ENCODE measurements at regions not wholly inside any gene's neighbourhood (a gene's known extent, or its start where the extent isn't known, plus 50 kb on each side); places are given as distances from the start of the nearest gene placed in this dataset.

DNA sequence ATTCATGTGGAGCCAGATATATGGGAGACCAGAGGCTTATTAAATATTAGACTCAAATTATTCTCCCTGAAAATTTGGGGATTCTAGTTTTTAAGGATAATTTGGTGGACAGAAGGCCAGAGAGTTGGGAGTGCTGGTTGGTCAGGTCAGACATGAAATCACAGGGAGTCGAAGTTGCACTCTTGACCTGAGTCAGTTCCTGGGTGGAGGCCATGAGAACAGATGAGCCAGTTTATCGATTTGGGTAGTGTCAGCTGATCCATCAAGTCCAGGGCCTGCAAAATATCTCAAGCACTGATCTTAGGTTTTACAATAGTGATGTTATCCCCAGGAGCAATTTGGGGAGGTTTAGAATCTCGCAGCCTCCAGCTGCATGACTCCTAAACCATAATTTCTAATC is 563.5 kb upstream of the NRSN1 start:
- TF ChIP-seq, protein P1, sequence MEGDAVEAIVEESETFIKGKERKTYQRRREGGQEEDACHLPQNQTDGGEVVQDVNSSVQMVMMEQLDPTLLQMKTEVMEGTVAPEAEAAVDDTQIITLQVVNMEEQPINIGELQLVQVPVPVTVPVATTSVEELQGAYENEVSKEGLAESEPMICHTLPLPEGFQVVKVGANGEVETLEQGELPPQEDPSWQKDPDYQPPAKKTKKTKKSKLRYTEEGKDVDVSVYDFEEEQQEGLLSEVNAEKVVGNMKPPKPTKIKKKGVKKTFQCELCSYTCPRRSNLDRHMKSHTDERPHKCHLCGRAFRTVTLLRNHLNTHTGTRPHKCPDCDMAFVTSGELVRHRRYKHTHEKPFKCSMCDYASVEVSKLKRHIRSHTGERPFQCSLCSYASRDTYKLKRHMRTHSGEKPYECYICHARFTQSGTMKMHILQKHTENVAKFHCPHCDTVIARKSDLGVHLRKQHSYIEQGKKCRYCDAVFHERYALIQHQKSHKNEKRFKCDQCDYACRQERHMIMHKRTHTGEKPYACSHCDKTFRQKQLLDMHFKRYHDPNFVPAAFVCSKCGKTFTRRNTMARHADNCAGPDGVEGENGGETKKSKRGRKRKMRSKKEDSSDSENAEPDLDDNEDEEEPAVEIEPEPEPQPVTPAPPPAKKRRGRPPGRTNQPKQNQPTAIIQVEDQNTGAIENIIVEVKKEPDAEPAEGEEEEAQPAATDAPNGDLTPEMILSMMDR (IDR thresholded peaks at IDR 0.05; ENCODE audit: unreplicated experiment): no peak
- H3K27ac Mint-ChIP-seq: no peak overlapping the region
- DNase-seq (ENCODE audit: low spot score, unreplicated experiment): no peak
- no peaks in the 10 kb centered on the region for H3K27me3 Mint-ChIP-seq
- no peak overlapping the region for H3K4me3 Mint-ChIP-seq (ENCODE audit: low read depth)
- peaks cover 11% of the 10 kb centered on the region for H3K9me3 Mint-ChIP-seq (ENCODE audit: low read depth)
- peaks cover 4% of the 10 kb centered on the region for H3K4me1 Mint-ChIP-seq (ENCODE audit: low read depth)
- no peaks in the 10 kb centered on the region for H3K36me3 Mint-ChIP-seq (ENCODE audit: insufficient read depth)

- DNase-seq (ENCODE audit: low spot score, unreplicated experiment): no peak
- no peak overlapping the region for H3K4me3 Mint-ChIP-seq (ENCODE audit: low read depth)
- H3K9me3 Mint-ChIP-seq (ENCODE audit: low read depth): peaks cover 11% of the 10 kb centered on the region
- H3K36me3 Mint-ChIP-seq (ENCODE audit: insufficient read depth): no peaks in the 10 kb centered on the region
- no peaks in the 10 kb centered on the region for H3K27me3 Mint-ChIP-seq
- TF ChIP-seq, protein P1 (IDR thresholded peaks at IDR 0.05; ENCODE audit: unreplicated experiment): no peak
- no peak overlapping the region for H3K27ac Mint-ChIP-seq
- peaks cover 4% of the 10 kb centered on the region for H3K4me1 Mint-ChIP-seq (ENCODE audit: low read depth)
These were observed 562.7 kb upstream of the NRSN1 start for GRCh38 chr6:23563323-23563722.

DNA sequence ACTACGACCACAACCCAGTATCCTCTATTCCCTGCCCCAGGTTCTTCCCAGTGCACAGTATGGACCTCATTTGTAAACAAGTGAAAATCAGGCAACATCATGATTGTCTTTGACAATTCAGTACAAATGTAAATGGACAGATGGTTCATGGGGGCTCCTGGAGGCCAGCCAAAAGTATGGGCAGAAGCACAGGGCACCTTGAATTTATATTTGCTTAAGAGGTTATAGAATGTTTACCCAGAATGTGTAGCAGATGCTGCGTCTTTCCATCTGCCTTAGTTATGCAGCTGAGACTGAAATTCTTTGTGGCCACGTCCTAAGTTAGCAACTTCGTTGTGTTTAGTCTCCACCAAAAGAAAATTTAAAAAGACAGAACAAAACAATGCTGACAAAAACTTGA is 559.6 kb upstream of the NRSN1 start:
- Mint-ChIP-seq H3K27me3 (no peaks in the 10 kb centered on the region), H3K4me3 (ENCODE audit: low read depth) (no peak overlapping the region), H3K27ac (no peak overlapping the region), H3K4me1 (ENCODE audit: low read depth) (no peaks in the 10 kb centered on the region), H3K36me3 (ENCODE audit: insufficient read depth) (no peaks in the 10 kb centered on the region), H3K9me3 (ENCODE audit: low read depth) (peaks cover 11% of the 10 kb centered on the region)
- TF ChIP-seq, protein P1 (IDR thresholded peaks at IDR 0.05; ENCODE audit: unreplicated experiment): no peak
- DNase-seq (ENCODE audit: low spot score, unreplicated experiment): no peak

DNA sequence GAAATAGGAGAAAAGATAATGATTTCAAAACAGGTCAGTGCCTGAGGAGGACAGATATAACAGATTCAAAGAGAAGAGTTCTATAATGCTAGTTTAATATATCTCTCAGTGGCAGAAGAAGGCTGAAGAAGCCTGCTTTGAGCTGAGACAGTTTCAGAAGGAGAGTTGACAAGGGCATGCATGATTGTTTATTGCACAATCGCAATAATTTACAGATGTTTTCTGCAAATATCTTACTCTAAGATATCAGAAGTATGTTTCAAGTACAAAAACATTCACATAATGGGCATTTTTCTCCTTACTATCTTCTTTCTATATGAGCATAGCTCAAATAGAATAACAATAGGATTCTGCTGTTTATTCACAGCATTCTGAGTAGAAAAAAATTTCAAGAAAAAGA is 557.7 kb upstream of the NRSN1 start:
- H3K27ac Mint-ChIP-seq: no peak overlapping the region

DNA sequence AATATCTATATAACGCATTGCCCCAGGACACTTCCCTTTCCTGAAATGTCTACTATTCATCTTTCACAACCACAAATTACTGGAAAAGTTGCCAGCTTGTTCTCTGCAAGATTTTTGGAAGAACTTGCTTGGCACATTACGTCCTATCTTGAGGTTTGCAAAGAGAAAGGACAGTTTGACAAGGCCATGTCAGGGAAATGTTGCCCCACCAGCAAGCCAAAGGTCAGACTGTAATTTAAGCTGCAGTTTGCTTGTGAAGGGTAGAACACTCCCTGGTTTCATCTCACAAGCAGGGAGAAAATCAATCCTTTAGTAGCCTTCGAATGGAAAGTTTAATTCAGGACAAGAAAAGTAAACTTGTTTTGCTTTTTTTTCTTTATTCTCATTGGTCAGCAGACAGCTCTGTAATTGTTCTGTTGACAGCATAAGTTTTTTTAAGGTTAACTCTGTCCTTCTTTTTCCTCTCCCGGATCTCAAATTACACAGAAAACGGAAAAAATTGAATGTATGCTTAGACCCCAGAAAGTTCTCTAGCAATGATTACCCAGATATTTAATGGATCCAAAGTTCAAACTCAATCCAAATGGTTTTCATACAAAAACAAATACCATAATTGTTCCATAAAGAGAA is 541.8 kb upstream of the NRSN1 start:
- H3K27ac Mint-ChIP-seq: peak overlapping the region; percentile 53
- no peaks in the 10 kb centered on the region for H3K27me3 Mint-ChIP-seq

More for the DNA sequence above, 557.7 kb upstream of the NRSN1 start:
- DNase-seq (ENCODE audit: low spot score, unreplicated experiment): no peak
- Mint-ChIP-seq H3K36me3 (ENCODE audit: insufficient read depth) (no peaks in the 10 kb centered on the region), H3K4me1 (ENCODE audit: low read depth) (no peaks in the 10 kb centered on the region), H3K4me3 (ENCODE audit: low read depth) (no peak overlapping the region), H3K27me3 (no peaks in the 10 kb centered on the region), H3K9me3 (ENCODE audit: low read depth) (peaks cover 8% of the 10 kb centered on the region)
- TF ChIP-seq, protein P1 (IDR thresholded peaks at IDR 0.05; ENCODE audit: unreplicated experiment): no peak

More for the DNA sequence above, 541.8 kb upstream of the NRSN1 start:
- no peaks in the 10 kb centered on the region for H3K9me3 Mint-ChIP-seq (ENCODE audit: low read depth)
- H3K36me3 Mint-ChIP-seq (ENCODE audit: insufficient read depth): peaks cover 1% of the 10 kb centered on the region
- peaks cover 15% of the 10 kb centered on the region for H3K4me1 Mint-ChIP-seq (ENCODE audit: low read depth)
- DNase-seq (ENCODE audit: low spot score, unreplicated experiment): no peak
- TF ChIP-seq, protein P1 (IDR thresholded peaks at IDR 0.05; ENCODE audit: unreplicated experiment): no peak
- peak overlapping the region; percentile 2 for H3K4me3 Mint-ChIP-seq (ENCODE audit: low read depth)

Data from progenitor cell of endocrine pancreas (in vitro differentiated cells).